Adrenal gland (tissue), 9 donors: ENCODE measurements at regions not wholly inside any gene's neighbourhood (a gene's known extent, or its start where the extent isn't known, plus 50 kb on each side); places are given as distances from the start of the nearest gene placed in this dataset.

Source experiments
- DNase-seq, 7 donors: peaks; one replicate each; pipeline ENCODE4 v3.0.0-alpha.2; 2019 to 2020
- H3K27ac ChIP-seq, 5 donors: fragments of 200-600 bp; sonication (generic) in 4 of 5; 1 replicate in 3 of 5; 2 replicates in 2 of 5; pipeline versions ENCODE4 v1.5.1 to v1.8.0; 2016 to 2020; ENCODE audit warnings: mild to moderate bottlenecking in 1 of 5
- H3K27me3 ChIP-seq: fragments of 200-600 bp; 2 replicates; pipeline ENCODE4 v1.8.0; 2021
- H3K36me3 ChIP-seq, 2 donors: fragments of 200-600 bp; replicated peaks in 1 of 2; 1 replicate in 1 of 2; 2 replicates in 1 of 2; pipeline versions ENCODE4 v1.5.1 to v1.8.0; 2018 to 2022
- H3K4me1 ChIP-seq, 2 donors: fragments of 200-600 bp; replicated peaks in 1 of 2; 1 replicate in 1 of 2; 2 replicates in 1 of 2; pipeline versions ENCODE4 v1.5.1 to v1.8.0; 2018 to 2021
- H3K4me3 ChIP-seq, 4 donors: fragments of 200-600 bp; sonication (generic) in 3 of 4; one replicate each; pipeline ENCODE4 v1.5.1; 2016 to 2018
- H3K9me3 ChIP-seq, 3 donors: fragments of 200-600 bp; sonication (generic) in 1 of 3; replicated peaks in 1 of 3; 1 replicate in 2 of 3; 2 replicates in 1 of 3; pipeline versions ENCODE4 v1.5.1 to v1.8.0; 2016 to 2021
- POLR2A ChIP-seq, 2 donors: fragments of 450-650 bp; IDR thresholded peaks; one replicate each; pipeline ENCODE4 v1.6.1; 2017; ENCODE audit warnings: antibody characterized with exemption in 2 of 2, mild to moderate bottlenecking in 2 of 2, moderate library complexity in 1 of 2
- WGBS, 4 donors: extraction: QIAGEN DNeasy Blood & Tissue Kit in 2 of 4; methylation state at CpG; one replicate each; pipeline versions ENCODE4 v1.1.5 to v1.1.7; 2013 to 2017; 5-methylcytosine and 5-hydroxymethylcytosine counted together
- intact Hi-C, 2 donors: fragments of 100-400 bp; cut with DNase I; formaldehyde crosslinking; loops; one replicate each; pipeline versions ENCODE4 v1.14.1 to v1.15.0; 2022 to 2023
- TF ChIP-seq, protein P1 (sequence below), 6 experiments: fragments of 450-650 bp in 4 of 6; fragments of 200-600 bp in 2 of 6; sonication (generic) in 1 of 6; IDR thresholded peaks; 1 replicate in 5 of 6; 2 replicates in 1 of 6; pipeline versions ENCODE4 v1.5.1 to v1.8.0; 2016 to 2021; ENCODE audit warnings: antibody characterized with exemption in 6 of 6, mild to moderate bottlenecking in 2 of 6, moderate library complexity in 1 of 6
- donor health status: healthy with polysubstance abuse.
- donor health status: Bipolar disorder and iron deficiency.
- donor health status: DM: yes; HTN: yes; CAD: no.
- donor health status: DM: no; HTN: no; CAD: no.
- donor health status: DM: no; HTN: no; CAD: no.

DNA sequence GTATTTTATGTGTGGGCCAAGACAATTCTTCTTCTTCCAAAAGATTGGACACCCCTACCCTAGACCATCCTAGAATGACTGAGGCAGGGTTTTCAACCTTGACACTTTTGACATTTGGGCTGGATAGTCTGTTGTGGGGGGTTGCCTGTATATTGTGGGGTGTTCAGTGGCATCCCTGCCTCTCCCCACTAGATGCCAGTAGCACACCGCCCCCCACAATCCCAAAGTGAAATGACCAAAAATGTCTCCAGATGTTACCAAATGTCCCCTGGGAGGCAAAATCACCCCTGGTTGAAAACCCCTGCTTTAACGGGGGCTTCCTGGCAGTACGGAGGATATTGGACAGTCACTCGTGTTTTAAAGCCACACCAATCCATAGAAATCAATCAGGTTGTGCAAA lies 219.6 kb downstream of the PHETA1 start:
- WGBS, 4 donors: 63 to 84% (median 75%) methylated on average over 4 of the region's 4 CpGs
- intact Hi-C loops: no loop called here
- TF ChIP-seq POLR2A (IDR thresholded peaks at IDR 0.05): no peak
- TF ChIP-seq, protein P1, sequence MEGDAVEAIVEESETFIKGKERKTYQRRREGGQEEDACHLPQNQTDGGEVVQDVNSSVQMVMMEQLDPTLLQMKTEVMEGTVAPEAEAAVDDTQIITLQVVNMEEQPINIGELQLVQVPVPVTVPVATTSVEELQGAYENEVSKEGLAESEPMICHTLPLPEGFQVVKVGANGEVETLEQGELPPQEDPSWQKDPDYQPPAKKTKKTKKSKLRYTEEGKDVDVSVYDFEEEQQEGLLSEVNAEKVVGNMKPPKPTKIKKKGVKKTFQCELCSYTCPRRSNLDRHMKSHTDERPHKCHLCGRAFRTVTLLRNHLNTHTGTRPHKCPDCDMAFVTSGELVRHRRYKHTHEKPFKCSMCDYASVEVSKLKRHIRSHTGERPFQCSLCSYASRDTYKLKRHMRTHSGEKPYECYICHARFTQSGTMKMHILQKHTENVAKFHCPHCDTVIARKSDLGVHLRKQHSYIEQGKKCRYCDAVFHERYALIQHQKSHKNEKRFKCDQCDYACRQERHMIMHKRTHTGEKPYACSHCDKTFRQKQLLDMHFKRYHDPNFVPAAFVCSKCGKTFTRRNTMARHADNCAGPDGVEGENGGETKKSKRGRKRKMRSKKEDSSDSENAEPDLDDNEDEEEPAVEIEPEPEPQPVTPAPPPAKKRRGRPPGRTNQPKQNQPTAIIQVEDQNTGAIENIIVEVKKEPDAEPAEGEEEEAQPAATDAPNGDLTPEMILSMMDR (IDR thresholded peaks at IDR 0.05): no peak
- no peak overlapping the region for H3K4me3 ChIP-seq
- peaks cover 11% of the 10 kb centered on the region for H3K27me3 ChIP-seq
- no peak for DNase-seq
- H3K27ac ChIP-seq: no peak overlapping the region
- no peaks in the 10 kb centered on the region for H3K9me3 ChIP-seq
- no peaks in the 10 kb centered on the region for H3K36me3 ChIP-seq
- H3K4me1 ChIP-seq: no peaks in the 10 kb centered on the region

DNA sequence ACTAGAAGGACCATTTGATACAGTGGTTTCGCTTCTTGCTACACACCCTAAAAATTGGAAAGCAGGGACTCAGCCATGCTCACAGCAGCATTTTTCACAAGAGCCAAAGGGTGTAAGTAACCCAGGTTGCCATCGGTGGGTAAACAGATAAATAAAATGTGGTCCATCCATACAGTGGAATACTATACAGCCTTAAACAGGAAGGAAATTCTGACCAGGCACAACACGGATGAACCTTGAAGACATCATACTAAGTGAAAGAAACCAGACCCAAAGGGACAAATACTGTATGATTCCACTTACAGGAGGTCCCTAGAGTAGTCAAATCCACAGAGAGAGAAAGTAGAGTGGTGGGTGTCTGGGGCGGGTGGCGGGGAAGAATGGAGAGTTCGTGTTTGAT lies 220.9 kb downstream of the PHETA1 start:
- H3K4me1 ChIP-seq: no peaks in the 10 kb centered on the region
- H3K9me3 ChIP-seq: no peaks in the 10 kb centered on the region
- H3K27ac ChIP-seq: no peak overlapping the region
- H3K27me3 ChIP-seq: peaks cover under 1% of the 10 kb centered on the region
- WGBS, 4 donors: 88 to 92% (median 91%) methylated on average over 6 of the region's 6 CpGs
- intact Hi-C loops: no loop called here
- H3K4me3 ChIP-seq: no peak overlapping the region
- DNase-seq: no peak
- TF ChIP-seq, protein P1 (IDR thresholded peaks at IDR 0.05): no peak
- TF ChIP-seq POLR2A (IDR thresholded peaks at IDR 0.05): no peak
- no peaks in the 10 kb centered on the region for H3K36me3 ChIP-seq

DNA sequence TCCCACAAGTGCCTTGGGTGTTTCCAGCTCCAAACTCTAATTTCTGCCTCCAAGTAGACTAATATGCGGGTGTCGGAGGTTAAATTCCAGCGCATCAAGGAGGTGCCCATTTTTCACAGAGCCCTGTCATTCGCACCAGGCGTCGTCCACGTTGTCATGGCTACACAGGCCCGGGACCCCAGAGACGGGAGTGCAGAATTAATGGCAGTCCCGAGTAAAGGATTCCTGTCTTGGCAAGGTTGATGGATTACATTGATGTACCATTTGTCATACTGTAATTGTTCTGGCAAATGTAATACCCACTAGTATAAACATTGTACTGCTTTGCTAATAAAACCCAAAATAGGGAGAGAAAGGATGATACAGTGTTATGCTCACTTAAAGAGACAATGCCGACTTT lies 222.9 kb upstream of the MYL2 start:
- no peaks in the 10 kb centered on the region for H3K36me3 ChIP-seq
- 47 to 65% (median 51%) methylated on average over 11 of the region's 11 CpGs for WGBS, 4 donors
- H3K27ac ChIP-seq: no peak overlapping the region
- H3K4me3 ChIP-seq: no peak overlapping the region
- H3K4me1 ChIP-seq: no peaks in the 10 kb centered on the region
- H3K27me3 ChIP-seq: no peaks in the 10 kb centered on the region
- DNase-seq: no peak
- no peaks in the 10 kb centered on the region for H3K9me3 ChIP-seq
- intact Hi-C loops: no loop called here
- TF ChIP-seq, protein P1 (IDR thresholded peaks at IDR 0.05): no peak
- no peak for TF ChIP-seq POLR2A (IDR thresholded peaks at IDR 0.05)

DNA sequence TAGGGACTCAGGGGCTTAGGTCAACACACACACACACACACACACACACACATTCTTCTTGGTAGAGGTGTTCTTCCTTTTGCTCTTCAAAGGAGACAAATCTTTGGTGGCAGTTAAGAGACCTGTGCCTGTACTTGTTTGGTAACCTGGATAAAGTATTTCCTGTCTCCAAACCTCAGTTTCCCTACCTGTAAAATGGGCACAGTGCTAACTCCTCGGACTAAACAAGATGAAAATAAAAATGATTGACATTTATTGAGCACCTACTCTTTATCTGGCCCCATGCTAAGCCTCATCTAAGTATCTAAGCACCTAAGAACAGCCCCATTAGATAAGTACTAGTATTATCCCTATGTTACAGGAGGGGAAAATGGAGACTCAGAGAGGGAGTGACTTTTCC lies 220.8 kb upstream of the MYL2 start:
- Histone ChIP-seq H3K4me3 (no peak overlapping the region), H3K4me1 (no peaks in the 10 kb centered on the region), H3K9me3 (no peaks in the 10 kb centered on the region), H3K27me3 (no peaks in the 10 kb centered on the region), H3K27ac (no peak overlapping the region), H3K36me3 (no peaks in the 10 kb centered on the region)
- no peak for TF ChIP-seq POLR2A (IDR thresholded peaks at IDR 0.05)
- TF ChIP-seq, protein P1 (IDR thresholded peaks at IDR 0.05): no peak
- WGBS, 4 donors: 53 to 82% (median 67%) methylated on average over 1 of the region's 1 CpG
- no peak for DNase-seq
- intact Hi-C loops: no loop called here
